ENCODE measurements at regions not wholly inside any gene's neighbourhood (a gene's known extent, or its start where the extent isn't known, plus 50 kb on each side); places are given as distances from the start of the nearest gene placed in this dataset.

DNA sequence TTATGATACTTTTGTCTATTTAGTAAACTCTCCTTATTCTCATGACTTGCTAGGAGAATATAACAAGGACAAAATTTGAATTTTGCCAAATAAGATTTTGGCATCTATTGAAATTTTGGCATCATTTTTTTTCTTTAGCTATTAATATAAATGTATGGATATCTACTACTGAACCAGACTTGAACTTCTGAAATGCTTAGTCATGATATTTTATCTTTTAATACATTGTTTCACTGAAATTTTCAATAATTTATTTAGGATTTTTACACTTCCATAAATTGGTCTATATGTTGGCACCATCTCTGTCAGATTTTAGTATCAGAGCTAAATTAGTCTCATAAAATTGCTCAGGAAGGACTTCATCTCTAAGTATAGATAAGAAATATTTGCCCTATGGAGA, 149.8 kb downstream of the CYP26B1 start:
- TF ChIP-seq, protein P1, sequence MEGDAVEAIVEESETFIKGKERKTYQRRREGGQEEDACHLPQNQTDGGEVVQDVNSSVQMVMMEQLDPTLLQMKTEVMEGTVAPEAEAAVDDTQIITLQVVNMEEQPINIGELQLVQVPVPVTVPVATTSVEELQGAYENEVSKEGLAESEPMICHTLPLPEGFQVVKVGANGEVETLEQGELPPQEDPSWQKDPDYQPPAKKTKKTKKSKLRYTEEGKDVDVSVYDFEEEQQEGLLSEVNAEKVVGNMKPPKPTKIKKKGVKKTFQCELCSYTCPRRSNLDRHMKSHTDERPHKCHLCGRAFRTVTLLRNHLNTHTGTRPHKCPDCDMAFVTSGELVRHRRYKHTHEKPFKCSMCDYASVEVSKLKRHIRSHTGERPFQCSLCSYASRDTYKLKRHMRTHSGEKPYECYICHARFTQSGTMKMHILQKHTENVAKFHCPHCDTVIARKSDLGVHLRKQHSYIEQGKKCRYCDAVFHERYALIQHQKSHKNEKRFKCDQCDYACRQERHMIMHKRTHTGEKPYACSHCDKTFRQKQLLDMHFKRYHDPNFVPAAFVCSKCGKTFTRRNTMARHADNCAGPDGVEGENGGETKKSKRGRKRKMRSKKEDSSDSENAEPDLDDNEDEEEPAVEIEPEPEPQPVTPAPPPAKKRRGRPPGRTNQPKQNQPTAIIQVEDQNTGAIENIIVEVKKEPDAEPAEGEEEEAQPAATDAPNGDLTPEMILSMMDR (IDR thresholded peaks at IDR 0.05) = no peak

DNA sequence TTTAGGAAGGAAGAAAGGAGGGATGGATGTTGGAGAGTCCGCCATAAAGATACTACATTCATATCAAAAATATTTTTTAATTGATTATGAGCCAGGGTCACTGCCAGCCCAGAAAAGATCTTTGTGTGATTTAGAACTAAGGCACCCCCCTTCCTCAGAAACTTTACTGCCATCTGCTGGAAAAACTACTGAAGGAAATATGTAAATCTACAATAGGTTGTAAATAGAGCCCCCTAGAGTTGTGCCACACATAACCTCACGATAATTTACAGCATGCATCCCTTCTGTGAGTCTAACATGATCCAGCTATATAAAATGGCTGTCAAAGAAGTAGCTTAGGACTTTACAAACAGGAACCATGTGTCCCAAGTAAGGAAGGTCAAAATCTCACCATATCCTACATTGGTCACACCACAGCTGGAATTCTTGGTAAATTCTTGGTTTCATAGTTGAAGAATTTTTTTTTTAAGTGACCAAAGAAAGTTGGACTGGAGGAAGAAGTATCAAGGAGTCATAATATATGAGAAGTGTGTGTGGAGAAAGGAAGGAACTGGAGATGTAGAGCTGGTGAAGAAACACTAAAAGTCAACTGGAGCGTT, 152.5 kb downstream of the CYP26B1 start:
- TF ChIP-seq, protein P1 (IDR thresholded peaks at IDR 0.05) = peak; percentile 39; the same call in 1 of the 2 replicates

DNA sequence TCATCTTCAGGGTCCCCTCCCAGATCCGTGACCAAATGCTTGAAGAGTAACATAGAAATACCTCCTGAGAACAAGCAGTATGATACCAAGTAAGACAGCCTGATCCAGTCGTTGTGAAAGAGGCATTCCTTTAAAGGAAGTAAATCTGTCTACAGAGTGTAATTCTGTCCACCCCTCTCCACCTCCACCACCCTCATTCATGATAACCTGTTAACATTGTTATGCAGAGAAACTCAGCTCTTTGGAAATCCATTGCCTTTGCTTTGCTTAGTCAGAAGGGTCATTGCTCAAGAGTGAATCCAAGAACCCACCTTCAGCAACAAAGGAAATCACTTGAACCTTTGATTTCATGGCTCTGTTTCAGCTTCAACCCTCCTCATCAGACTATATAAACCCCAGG, 155.6 kb downstream of the CYP26B1 start:
- TF ChIP-seq, protein P1 (IDR thresholded peaks at IDR 0.05) = no peak

DNA sequence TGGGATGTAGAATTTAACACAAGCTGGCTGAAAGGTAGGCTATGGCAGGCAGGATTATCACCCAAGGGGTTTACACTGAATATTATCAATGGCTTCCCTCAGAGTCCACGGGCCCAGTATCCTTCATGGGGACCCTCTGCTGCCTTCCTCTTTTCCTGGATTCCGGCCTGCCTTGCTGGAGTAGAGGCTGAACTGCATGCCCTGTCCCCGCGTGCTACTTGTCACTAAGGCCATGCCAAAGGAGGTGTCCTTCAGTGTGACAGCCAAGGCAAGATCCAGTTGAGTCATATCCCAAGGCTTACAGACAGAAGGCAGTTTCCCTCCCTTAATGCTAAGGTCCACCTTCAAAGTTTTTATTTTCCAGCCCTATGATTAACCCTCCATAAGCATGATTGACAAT, 156.3 kb downstream of the CYP26B1 start:
- TF ChIP-seq, protein P1 (IDR thresholded peaks at IDR 0.05) = no peak

DNA sequence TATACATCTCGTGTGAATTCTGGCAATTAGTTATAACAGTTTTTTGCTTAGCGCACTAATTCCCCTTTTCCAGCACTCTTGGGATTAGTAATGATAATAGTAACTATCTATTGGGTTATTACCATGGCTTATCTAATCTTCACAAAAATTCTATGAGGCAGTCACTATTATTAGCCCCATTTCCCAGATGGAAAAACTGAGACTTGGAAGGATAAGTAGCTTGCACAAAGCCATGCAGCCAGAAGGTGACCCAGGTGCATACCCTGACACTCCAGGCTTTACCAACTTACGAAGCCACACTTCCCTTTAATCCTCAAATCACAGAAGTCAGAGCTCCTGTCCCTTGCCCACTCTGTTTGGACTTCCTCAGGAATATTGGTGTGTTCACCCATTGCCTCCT, 156.8 kb downstream of the CYP26B1 start:
- TF ChIP-seq, protein P1 (IDR thresholded peaks at IDR 0.05) = no peak

DNA sequence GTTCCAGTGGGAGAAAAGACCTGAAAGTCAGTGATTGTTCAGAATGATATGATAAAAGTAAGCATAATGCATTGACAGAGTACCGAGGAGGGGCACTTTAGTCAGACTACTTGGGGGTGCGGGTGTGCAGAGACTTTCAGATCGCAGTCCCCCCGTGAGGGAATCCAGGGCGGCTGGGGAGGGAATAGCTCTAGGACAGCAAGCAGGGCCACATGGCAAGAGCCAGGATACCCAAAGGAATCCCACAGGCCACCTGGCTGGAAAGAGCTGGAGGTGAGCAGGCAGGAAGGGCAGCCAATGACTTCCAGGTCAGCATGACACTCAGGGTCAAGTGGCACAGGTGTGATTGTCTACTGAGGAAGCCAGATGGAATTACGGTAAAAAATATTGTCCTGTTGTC, 157.5 kb downstream of the CYP26B1 start:
- TF ChIP-seq, protein P1 (IDR thresholded peaks at IDR 0.05) = no peak

DNA sequence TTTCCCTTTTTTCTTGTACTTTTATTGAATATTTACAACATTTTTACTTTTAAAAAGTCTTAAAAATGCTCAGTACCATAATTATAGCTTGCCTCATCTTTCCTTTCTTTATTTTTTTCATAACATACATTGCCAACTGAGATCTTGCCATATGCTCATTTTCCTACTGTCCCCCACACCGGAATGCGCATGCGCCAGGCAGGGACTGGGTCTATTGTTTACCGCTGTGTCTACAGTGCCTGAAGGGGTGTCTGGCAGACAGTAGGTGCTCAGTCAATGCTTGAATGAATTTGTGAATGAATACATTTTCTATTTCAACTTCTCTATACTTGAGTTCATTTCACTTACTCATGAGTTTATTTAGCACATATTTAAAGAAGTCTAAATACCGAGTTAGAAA, 158.0 kb downstream of the CYP26B1 start:
- TF ChIP-seq, protein P1 (IDR thresholded peaks at IDR 0.05) = no peak

DNA sequence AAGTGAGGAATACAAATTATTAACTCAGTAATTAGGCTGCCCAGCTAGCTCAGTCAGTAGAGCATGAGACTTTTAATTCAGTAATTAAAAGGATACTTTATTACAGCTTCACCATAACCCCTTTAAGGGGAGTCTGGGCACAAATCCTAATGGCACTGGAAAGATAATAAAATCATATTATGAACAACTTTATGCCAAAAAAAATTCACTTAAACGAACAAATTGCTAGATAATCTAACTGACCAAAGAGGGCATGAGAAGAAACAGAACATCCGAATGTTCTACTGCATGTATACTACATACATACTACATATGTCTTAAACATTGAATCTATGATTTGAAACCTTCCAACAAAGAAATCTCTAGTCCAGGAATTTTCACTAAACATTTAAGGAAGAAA, 159.5 kb downstream of the CYP26B1 start:
- TF ChIP-seq, protein P1 (IDR thresholded peaks at IDR 0.05) = no peak
